B cell (primary cell): ENCODE measurements at regions not wholly inside any gene's neighbourhood (a gene's known extent, or its start where the extent isn't known, plus 50 kb on each side); places are given as distances from the start of the nearest gene placed in this dataset.

ENCODE experiments used
- ATAC-seq: fragments of 200-7000 bp; cut with Tn5 transposase; one replicate; pipeline ENCODE4 v1.10.0; 2021; ENCODE audit warnings: low read depth, mild to moderate bottlenecking, moderate number of reproducible peaks, moderate library complexity
- CTCF ChIA-PET: fragments of 350-600 bp; sonication (Branson Sonifier 250); formaldehyde crosslinking; loops from one replicate; lab custom pipeline; 2021; ENCODE audit warnings: antibody characterized with exemption, inconsistent platforms; lab: Charles Lee
- POLR2A ChIA-PET: fragments of 350-600 bp; sonication (Branson Sonifier 250); formaldehyde crosslinking; loops from one replicate; lab custom pipeline; 2021; ENCODE audit warnings: antibody characterized with exemption; lab: Charles Lee
- DNase-seq: peaks from one replicate; pipeline ENCODE4 v3.0.0; 2013
- H2AFZ ChIP-seq: 2 replicates; pipeline ENCODE4 v1.6.1; 2012; ENCODE audit warnings: mild to moderate bottlenecking, low read depth, low read length; ENCODE audit not compliant: insufficient read depth, poor library complexity, severe bottlenecking
- H3K27ac ChIP-seq, 2 donors: 1 replicate in 1 of 2; 2 replicates in 1 of 2; pipeline ENCODE4 v1.5.1; 2012 to 2013; ENCODE audit warnings: low read length in 2 of 2, mild to moderate bottlenecking in 2 of 2, moderate library complexity in 1 of 2
- H3K27me3 ChIP-seq, 4 experiments: fragments of 200-600 bp in 1 of 4; sonication (generic) in 1 of 4; replicated peaks in 1 of 4; 1 replicate in 2 of 4; 2 replicates in 2 of 4; pipeline versions ENCODE4 v1.6.1 to v1.7.0; 2013 to 2016; ENCODE audit warnings: low read length in 3 of 4, mild to moderate bottlenecking in 2 of 4, mixed read lengths in 1 of 4, moderate library complexity in 1 of 4; ENCODE audit not compliant: insufficient read depth in 4 of 4, control insufficient read depth in 3 of 4; ENCODE audit errors: control extremely low read depth in 1 of 4
- H3K36me3 ChIP-seq, 2 experiments: replicated peaks in 1 of 2; 1 replicate in 1 of 2; 2 replicates in 1 of 2; pipeline versions ENCODE4 v1.6.1 to v1.7.1; 2013; ENCODE audit warnings: low read length in 1 of 2; ENCODE audit not compliant: insufficient read depth in 2 of 2, control insufficient read depth in 1 of 2; ENCODE audit errors: control extremely low read depth in 1 of 2, extremely low read depth in 1 of 2
- H3K4me1 ChIP-seq, 2 donors: fragments of 200-600 bp in 1 of 2; sonication (generic) in 1 of 2; 1 replicate in 1 of 2; 2 replicates in 1 of 2; pipeline versions ENCODE4 v1.5.1 to v1.6.1; 2013 to 2017; ENCODE audit warnings: low read length in 2 of 2; ENCODE audit not compliant: control insufficient read depth in 2 of 2, insufficient read depth in 2 of 2
- H3K4me2 ChIP-seq: replicated peaks from 2 replicates; pipeline ENCODE3; 2012; ENCODE audit warnings: mild to moderate bottlenecking, low read depth, low read length; ENCODE audit not compliant: poor library complexity, severe bottlenecking
- H3K4me3 ChIP-seq, 5 experiments: fragments of 200-600 bp in 1 of 5; sonication (generic) in 1 of 5; 1 replicate in 3 of 5; 2 replicates in 2 of 5; pipeline versions ENCODE4 v1.5.1 to v1.7.0; 2011 to 2016; ENCODE audit warnings: low read length in 4 of 5, mild to moderate bottlenecking in 4 of 5, low read depth in 2 of 5, control low read depth in 1 of 5, moderate library complexity in 1 of 5; ENCODE audit not compliant: insufficient read depth in 1 of 5; ENCODE audit errors: control extremely low read depth in 1 of 5, extremely low read depth in 1 of 5
- H3K79me2 ChIP-seq: fragments of 200-600 bp; sonication (generic); one replicate; pipeline ENCODE4 v1.6.0; 2016; ENCODE audit warnings: low read length; ENCODE audit not compliant: control insufficient read depth, insufficient read depth
- H3K9ac ChIP-seq: fragments of 200-600 bp; sonication (generic); 2 replicates; pipeline ENCODE4 v1.6.1; 2017; ENCODE audit warnings: mild to moderate bottlenecking, low read length, moderate library complexity
- H3K9me3 ChIP-seq, 3 donors: one replicate each; pipeline versions ENCODE4 v1.6.1 to v1.7.1; 2013; ENCODE audit warnings: low read length in 2 of 3; ENCODE audit not compliant: control insufficient read depth in 2 of 3, insufficient read depth in 1 of 3; ENCODE audit errors: control extremely low read depth in 1 of 3
- H4K20me1 ChIP-seq: 2 replicates; pipeline ENCODE4 v1.6.0; 2012; ENCODE audit warnings: mild to moderate bottlenecking, low read length; ENCODE audit not compliant: insufficient read depth, control insufficient read depth, poor library complexity, severe bottlenecking
- H3K27ac Mint-ChIP-seq: one replicate; pipeline ENCODE4 v1.8.0; 2021; ENCODE audit warnings: mixed read lengths
- H3K27me3 Mint-ChIP-seq: one replicate; pipeline ENCODE4 v1.8.0; 2021; ENCODE audit warnings: mixed read lengths
- H3K4me1 Mint-ChIP-seq: one replicate; pipeline ENCODE4 v1.8.0; 2021; ENCODE audit warnings: mixed read lengths
- H3K4me3 Mint-ChIP-seq: one replicate; pipeline ENCODE4 v1.8.0; 2021; ENCODE audit warnings: mixed read lengths
- H3K9me3 Mint-ChIP-seq: one replicate; pipeline ENCODE4 v1.8.0; 2022; ENCODE audit warnings: mixed read lengths; ENCODE audit not compliant: insufficient read depth
- CTCF ChIP-seq: fragments of 200-600 bp; IDR thresholded peaks from one replicate; pipeline ENCODE4 v1.8.0; 2022; ENCODE audit warnings: antibody characterized with exemption, mild to moderate bottlenecking
- EZH2 ChIP-seq: IDR thresholded peaks from 2 replicates; pipeline ENCODE4 v1.6.1; 2012; ENCODE audit warnings: borderline replicate concordance, low read depth, mild to moderate bottlenecking, moderate library complexity, low read length; ENCODE audit not compliant: insufficient read depth, poor library complexity, severe bottlenecking
- WGBS: methylation state at CpG from one replicate; pipeline ENCODE4 v1.1.5; 2013; ENCODE audit warnings: missing lambda C conversion rate; ENCODE audit not compliant: insufficient coverage; 5-methylcytosine and 5-hydroxymethylcytosine counted together
- intact Hi-C: fragments of 100-400 bp; cut with micrococcal nuclease; formaldehyde crosslinking; loops from one replicate; pipeline ENCODE4 v1.10.0; 2022

- Mint-ChIP-seq H3K27ac (peak overlapping the region; percentile 41), H3K27me3 (no peaks in the 10 kb centered on the region), H3K4me3 (no peak overlapping the region), H3K9me3 (no peaks in the 10 kb centered on the region), H3K4me1 (peaks cover 47% of the 10 kb centered on the region)
- no peaks in the 10 kb centered on the region for H3K36me3 ChIP-seq
- H2AFZ ChIP-seq: no peak overlapping the region
- ChIA-PET CTCF (interaction anchor here (0.7 to 6.1 kb wide), 7 partner anchors 13 to 414 kb away, joined by 3 to 51 read pairs (median 5); partner anchors contain the start of gene ATF7IP), POLR2A (interaction anchor here (0.6 to 1.6 kb wide), 6 partner anchors 15 to 113 kb away, joined by 3 to 12 read pairs (median 4); no protein-coding TSS in a partner anchor)
- H3K4me3 ChIP-seq: no peak overlapping the region
- H3K9me3 ChIP-seq: peaks cover 0 to 20% (median 0%) of the 10 kb centered on the region in 3 donors
- H4K20me1 ChIP-seq: no peaks in the 10 kb centered on the region
- H3K4me2 ChIP-seq: peak overlapping the region; percentile 38
- 60% methylated on average over 1 of the region's 6 CpGs for WGBS
- intact Hi-C loops: no loop called here
- no peaks in the 10 kb centered on the region for H3K27me3 ChIP-seq
- no peak overlapping the region for H3K9ac ChIP-seq
- DNase-seq (peak; percentile 23), ATAC-seq (no peak)
- peaks cover 24 to 40% of the 10 kb centered on the region in 2 donors for H3K4me1 ChIP-seq
- peaks cover 3% of the 10 kb centered on the region for H3K79me2 ChIP-seq
- no peak for TF ChIP-seq EZH2
- H3K27ac ChIP-seq: no peak overlapping the region
Measured at GRCh38 chr12:14252697-14253096, 112.8 kb upstream of the ATF7IP start.

GRCh38 chr12:14253496-14253895, 112.0 kb upstream of the ATF7IP start:
- Mint-ChIP-seq H3K27ac (no peak overlapping the region), H3K4me3 (no peak overlapping the region), H3K9me3 (peaks cover 7% of the 10 kb centered on the region), H3K27me3 (no peaks in the 10 kb centered on the region), H3K4me1 (peaks cover 55% of the 10 kb centered on the region)
- H2AFZ ChIP-seq: no peak overlapping the region
- H3K79me2 ChIP-seq: peaks cover 3% of the 10 kb centered on the region
- TF ChIP-seq CTCF (no peak), EZH2 (no peak)
- H3K9ac ChIP-seq: no peak overlapping the region
- H3K36me3 ChIP-seq: no peaks in the 10 kb centered on the region
- intact Hi-C loops: no loop called here
- no peaks in the 10 kb centered on the region for H4K20me1 ChIP-seq
- H3K4me3 ChIP-seq: no peak overlapping the region
- H3K27me3 ChIP-seq: no peaks in the 10 kb centered on the region
- H3K4me1 ChIP-seq: peaks cover 32 to 48% of the 10 kb centered on the region in 2 donors
- no peak for DNase-seq
- no peak for ATAC-seq
- no peak overlapping the region for H3K4me2 ChIP-seq
- WGBS: no CpG with 5 or more reads among the region's 3 CpGs
- peaks cover 0 to 25% (median under 1%) of the 10 kb centered on the region in 3 donors for H3K9me3 ChIP-seq
- CTCF ChIA-PET: interaction anchor here (0.7 to 6.1 kb wide), 9 partner anchors 10 to 164 kb away, joined by 3 to 51 read pairs (median 3); partner anchors contain the start of gene ATF7IP
- POLR2A ChIA-PET: interaction anchor here (0.6 to 1.6 kb wide), 9 partner anchors 11 to 1189 kb away, joined by 3 to 7 read pairs (median 3); partner anchors contain the start of genes C12orf60 and WBP11
- H3K27ac ChIP-seq: no peak overlapping the region
